LHCN-M2 (cell line): ENCODE measurements at regions not wholly inside any gene's neighbourhood (a gene's known extent, or its start where the extent isn't known, plus 50 kb on each side); places are given as distances from the start of the nearest gene placed in this dataset.

ENCODE experiments used
- DNase-seq: peaks from one replicate; pipeline ENCODE4 v3.0.0-alpha.2; 2012; ENCODE audit warnings: low read depth

DNA sequence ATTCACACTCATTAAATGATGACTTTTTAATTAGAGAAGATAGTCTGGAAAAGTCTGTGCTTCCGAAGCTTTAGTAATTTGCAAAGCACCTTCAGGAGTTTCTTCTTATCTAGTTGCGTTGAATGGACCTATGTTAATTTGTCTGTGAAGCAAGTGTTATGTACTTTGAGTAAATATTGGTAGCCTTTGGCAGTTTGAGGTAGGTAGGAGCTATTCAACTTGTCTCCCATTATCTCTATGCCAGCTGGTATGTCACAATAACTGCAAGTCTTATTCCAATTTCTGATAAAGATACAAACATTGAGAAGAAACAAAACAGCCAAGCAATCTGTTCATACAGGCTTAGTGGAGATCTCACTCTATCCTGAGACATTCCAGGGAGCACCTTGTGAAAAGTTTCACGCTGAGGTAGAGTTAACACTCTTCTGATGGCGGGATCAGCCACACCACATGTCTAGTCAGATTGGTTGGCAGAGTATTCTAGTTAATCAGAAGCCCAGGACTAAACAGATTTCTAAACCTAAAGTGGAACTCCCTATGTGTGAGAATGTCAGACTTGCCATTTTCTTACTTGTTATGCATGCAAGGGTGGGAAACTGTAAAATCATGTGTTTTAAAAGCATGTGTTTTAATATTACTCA is 219.8 kb upstream of the MANEA start:
- DNase-seq = no peak

DNA sequence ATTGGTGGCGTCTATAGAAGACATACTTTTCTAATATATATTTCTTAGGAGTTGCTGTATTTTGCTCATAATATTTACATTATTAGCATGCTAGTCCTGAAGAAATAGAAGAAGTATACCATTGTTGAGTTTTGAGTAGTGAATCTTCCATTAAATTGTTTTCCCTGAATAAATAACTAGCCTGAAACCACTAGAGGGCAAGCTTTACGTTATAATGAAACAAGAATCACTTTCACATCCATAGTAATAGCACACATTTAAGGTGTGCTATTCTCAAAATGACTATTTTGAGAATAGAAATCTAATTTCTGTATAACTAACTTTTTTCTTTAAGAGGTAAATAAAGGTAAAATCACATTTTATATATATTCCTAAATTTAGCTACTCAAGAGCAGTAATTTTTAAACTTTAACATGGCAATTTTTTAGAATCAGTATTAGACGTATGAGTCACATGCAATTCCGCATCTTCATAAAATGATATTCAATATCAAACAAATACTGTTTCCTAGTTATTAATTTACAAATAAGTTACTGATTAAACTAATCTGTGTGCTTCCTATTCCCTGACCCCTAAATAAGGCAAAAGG is 213.2 kb upstream of the MANEA start:
- DNase-seq = peak; percentile 1

DNA sequence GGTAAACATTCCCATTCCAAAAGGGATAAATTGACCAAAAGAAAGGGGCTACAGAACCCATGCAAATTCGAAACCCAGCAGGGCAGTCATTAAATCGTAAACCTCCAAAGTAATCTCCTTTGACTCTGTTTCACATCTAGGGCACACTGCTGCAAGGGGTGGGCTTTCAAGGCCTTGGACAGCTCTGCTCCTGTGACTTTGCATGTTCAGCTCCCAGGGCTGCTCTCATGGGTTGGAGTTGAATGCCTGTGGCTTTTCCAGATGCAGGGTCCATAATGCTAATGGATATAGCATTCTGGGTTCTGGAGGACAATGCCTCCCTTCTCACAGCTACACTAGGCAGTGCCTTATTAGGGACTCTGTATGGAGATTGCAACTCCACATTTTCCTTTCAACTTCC is 211.9 kb upstream of the MANEA start:
- DNase-seq = no peak

DNA sequence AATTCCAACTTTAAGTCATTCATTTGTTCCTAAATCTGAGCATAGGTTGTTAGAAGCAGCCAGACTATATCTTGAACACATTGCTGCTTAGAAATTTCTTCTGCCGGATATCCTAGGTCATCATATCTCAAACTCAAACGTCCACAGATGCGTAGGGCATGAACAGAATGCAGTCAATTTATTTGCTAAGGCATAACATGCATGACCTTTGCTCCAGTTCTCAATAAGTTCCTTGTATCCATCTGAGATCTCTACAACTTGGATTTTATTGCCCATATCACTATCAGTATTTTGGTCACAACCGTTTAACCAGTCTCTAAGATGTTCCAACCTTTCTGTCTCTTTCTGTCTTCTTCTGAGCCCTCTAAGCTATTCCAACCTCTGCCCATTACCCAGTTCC is 210.9 kb upstream of the MANEA start:
- DNase-seq = no peak

DNA sequence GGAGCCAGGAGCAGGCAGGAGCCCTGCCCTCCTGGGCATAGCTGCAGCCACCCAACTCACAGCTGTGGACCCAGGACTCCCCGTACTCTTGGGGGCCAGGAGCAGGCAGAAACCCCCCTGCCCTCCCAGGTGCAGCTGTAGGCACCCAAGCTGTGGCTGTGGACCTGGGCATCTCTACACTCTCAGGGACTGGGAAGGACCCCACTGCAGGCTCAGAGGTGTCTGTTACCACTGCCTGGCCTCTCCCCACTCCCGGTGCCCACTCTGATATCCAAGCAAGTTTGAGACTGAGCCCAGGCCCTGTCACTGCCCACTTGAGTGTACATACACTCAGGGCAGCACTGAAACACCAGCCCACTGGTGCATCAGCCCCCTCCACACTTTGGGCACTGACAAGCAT is 193.5 kb upstream of the MANEA start:
- no peak for DNase-seq

DNA sequence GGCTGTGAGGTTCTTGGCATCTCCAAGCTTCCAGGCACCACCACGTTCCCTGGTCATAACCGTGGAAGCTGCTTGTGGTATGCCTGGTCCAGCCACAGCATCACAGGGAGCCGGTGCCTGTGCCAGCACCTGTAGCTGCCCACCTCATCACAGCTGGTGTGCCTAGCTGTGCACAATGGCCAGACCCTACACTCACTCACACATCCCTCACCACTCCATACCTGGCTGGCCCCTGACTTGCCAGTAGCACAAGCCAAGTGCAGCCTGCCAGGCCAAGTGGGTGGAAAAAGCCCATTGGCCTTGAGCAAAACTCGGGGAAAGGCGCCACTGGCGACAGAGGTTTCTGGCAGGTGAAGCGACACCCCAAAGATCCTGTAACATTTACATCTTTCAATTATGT is 192.3 kb upstream of the MANEA start:
- DNase-seq = no peak

DNA sequence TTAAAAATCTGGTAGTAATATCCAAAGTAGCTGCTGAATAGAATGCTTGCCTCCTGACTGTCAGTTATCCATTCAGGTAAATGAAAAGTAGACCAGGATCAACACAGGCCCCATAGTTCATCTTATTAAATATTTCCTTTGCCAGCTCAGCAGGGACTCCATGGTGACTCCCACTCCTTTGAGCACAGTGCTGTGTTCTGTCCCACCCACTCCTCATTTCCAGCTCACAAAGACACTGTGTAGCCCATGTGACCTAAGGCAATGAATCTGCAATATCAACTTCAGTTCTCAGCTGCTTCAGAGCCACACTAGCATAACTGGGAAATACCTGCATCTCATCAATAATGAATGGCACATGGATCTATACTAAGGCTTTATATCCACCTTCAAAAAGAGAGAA is 189.5 kb upstream of the MANEA start:
- no peak for DNase-seq

DNA sequence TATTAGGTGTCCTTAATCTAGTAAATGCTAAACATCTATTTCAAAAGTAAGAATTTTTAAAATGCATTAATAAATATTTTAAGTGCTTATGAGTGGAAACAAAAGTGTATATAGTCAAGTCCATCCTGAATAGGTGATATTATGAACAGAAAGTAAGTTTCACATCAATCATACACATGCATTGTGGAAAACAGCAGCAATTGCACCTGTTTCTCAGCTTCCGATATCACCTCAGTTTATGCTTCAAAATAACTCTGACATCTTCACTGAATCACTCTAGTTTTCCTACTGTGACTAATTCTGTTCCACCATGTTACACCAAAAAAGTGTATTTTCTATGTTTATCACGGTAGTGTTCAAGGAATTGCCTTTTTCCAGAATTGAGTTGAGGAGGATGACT is 172.6 kb upstream of the MANEA start:
- DNase-seq = no peak

DNA sequence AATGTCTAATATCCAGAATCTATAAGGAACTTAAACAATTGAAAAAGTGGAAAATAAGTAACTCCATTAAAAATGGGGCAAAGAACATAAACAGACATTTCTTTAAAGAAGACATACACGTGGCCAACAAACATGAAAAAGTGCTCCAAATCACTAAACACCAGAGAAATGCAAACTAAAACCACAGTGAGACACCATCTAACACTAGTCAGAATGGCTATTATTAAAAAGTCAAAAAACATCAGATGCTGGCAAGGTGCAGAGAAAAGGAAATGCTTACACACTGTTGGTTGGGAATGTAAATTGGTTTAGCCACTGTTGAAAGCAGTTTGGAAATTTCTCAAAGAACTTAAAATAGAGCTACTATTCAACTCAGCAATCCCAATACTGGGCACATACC is 169.2 kb upstream of the MANEA start:
- DNase-seq = no peak

DNA sequence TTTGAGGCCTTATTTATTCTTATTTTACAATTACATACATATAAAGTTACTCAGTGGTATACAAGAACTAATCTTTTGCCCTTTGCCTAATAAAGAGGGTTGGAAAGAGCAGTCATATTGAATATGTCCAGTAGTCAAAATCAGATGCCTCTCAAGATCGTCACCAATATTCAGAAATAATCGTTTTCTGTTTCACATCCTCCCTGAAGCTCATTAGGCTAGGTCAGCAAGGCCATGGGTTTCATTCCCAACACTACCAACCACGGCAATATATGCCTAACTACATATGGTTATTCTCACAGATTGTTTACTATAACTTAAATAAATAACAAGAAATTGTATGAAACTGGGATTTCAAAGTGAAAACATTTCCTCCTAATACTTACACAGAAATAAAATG is 167.2 kb upstream of the MANEA start:
- DNase-seq = no peak

DNA sequence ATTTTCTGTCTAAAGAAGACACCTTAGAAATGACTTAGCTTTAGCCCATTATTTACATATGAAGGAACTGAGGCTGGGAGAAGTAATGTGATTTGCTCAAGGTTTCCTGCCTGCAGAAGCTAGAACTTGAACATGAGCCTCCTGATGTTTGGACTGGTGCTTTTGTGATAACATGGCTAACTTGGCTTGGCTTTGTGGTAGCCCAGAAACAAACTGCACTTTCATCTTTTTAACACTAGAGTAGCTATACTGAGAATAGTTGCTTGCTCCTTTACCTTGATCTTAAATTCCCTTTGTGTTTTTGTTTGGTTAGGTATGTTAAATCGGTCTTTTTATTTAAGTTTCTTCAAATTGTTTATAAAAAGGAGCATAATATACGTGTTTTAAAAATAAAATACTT is 163.5 kb upstream of the MANEA start:
- DNase-seq = no peak

DNA sequence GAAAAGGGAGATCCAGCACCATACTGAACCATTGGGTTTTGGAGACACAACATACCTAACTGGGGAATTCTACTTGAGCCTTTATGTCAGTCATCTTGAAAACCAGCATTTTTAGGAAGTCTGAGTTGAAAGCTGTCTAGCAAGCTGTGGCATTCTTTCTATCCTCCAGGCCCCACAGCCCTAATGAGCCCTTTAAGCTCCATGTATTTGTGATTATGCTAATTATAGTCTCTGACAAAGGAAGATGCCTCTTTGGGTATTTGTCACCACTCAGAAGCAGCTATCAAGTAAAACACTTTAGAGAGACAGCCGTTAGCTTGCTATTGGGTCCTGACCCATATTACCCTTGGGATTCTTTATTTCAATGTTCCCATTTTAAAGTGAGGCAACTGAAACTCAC is 159.5 kb upstream of the MANEA start:
- DNase-seq = no peak

DNA sequence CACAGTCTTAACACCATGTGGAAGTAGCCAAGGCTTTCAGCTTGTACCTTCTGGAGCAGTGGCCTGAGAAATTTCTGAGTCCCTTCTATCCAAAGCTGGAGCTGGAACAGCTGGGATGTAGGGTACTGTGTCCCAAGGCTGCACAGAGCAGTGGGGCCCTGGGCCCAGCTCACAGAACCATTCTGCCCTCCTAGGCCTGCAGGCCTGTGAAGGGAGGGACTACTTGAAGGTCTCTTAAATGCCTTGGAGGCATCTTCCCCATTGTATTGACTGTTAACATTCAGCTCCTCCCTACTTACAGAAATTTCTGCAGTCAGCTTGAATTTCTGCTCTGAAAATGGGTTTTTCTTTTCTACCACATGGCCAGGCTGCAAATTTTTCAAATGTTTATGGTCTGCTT is 156.5 kb upstream of the MANEA start:
- no peak for DNase-seq

DNA sequence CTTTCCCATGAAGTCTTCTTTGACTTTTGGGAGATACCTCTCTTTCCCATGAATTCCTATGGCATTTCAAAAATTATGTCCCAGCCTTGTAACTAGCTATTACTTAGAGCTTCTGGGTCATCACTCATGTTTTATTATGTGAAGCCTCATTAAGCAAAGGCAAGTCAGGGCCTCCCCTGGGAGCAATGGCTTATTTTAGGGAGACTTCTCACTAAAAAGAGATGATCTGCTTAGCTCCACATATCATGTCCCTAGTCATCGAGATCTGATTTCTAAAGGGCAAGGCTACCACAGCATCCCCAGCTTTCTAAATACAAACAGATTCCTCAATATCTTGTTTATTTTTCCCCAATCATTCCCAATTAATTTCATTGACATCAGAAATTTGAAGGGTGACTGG is 154.0 kb upstream of the MANEA start:
- DNase-seq = no peak

DNA sequence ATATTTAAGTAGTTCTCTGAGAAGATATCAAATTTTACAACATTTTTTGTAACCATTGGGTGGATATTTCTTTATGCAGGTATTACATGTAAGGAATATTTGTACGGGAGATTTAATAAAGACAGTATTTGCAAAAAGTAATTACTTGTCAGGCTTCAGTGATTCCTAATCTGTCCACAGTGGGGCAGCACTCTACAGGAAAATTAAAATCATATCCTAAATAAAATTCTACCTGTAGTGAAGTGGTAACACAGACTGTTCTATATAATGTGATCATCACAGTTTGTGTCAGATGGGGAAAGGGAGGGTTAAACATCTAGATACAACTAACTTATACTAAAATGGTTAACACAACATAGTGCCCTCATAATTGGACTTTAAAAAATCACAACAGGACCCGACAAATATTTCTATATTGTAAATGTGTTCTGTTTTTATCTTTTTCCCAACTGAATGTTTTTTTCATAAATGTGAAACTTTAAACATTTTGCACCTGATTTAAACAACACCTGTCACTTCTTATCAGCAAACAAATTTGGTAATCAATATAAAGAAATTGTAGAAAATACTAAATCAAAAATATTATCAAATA is 145.6 kb upstream of the MANEA start:
- DNase-seq = peak; percentile 2

DNA sequence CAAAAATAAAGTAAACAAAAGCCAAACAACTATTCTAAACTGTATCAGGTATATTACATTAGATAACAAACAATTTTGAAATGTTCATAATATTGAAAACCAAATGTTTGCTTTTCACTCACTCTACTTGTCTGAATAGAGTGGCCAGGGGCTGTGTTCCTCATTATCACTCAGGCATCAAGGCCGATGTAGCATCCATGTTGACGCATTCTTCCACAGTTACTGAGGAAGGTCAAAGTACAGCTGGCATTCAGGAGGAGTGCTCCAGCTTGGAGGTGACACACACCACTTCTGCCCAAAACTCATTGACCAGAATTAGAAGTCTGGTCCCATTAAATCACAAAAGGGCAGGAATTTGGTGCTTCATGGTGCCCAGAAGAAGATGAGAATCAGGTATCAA is 137.6 kb upstream of the MANEA start:
- DNase-seq = no peak

DNA sequence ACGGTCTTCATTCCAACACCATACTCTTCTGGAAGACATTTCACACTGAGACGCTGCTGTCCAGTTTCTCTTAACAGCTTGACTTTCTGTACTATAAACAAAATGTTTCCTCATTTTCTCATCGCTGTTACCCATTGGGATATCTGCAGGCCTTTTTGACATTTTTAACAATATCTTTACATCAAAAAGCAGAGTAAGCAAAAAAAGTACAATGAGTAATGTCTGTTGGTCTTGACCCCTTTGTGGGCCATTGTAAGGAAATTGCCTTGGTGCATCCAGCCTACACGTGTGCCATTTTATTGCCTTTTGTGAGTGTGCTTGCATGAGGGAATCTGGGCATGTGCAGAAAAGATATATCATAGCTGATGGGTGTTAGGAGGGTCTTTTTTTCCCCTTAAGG is 129.1 kb upstream of the MANEA start:
- no peak for DNase-seq

DNA sequence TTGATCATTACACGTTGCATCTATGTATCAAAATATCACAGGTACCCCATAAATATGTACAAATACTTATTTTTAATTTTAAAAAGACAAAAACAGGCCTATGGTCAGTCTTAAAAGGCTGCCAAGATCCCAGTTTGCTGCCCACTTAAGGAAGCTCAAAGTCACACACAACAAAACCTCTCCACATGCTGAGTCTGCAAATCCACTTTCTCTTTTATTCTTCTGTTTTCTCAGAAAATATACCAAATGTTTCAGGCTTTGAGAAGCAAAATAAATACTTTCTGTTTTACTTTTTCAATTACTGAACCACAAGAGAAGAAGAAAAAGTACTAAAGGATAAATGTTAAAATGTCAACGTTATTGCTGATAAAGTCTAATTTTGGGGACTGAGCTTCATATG is 107.8 kb upstream of the MANEA start:
- no peak for DNase-seq

DNA sequence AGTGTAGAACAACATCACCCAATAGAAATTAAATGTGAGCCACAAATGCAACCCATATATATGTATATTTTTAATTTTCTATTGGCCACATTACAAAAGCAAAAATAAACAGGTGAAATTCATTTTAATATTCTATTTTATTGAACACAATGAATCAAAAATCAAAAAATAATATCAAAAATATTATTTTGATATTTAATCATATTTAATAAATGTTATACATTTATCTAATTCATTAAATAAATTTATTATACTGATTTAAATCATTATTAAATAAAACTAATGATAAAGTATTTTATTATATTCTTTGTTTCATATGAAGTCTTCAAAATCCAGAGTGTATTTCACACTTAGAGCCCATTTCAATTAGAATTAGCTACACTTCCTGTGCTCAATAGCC is 98.4 kb upstream of the MANEA start:
- no peak for DNase-seq

DNA sequence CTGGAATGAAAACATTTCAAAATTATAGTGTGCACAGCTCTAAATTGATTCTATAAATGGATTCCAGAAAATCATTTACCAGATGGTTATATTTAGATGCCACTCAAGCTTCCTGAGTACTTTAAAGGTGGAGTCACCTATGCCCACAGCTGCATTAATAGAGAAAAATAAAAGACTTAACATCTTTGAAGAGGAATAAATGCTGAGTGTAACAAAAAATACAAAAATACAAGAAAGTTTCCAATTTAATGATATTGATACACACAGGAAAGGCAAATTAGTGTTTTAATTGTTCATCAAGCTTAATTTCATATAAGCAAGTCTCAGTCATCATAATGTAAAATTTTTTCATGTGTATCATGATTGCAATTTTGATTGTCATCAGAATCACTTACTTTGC is 89.5 kb upstream of the MANEA start:
- DNase-seq = no peak

DNA sequence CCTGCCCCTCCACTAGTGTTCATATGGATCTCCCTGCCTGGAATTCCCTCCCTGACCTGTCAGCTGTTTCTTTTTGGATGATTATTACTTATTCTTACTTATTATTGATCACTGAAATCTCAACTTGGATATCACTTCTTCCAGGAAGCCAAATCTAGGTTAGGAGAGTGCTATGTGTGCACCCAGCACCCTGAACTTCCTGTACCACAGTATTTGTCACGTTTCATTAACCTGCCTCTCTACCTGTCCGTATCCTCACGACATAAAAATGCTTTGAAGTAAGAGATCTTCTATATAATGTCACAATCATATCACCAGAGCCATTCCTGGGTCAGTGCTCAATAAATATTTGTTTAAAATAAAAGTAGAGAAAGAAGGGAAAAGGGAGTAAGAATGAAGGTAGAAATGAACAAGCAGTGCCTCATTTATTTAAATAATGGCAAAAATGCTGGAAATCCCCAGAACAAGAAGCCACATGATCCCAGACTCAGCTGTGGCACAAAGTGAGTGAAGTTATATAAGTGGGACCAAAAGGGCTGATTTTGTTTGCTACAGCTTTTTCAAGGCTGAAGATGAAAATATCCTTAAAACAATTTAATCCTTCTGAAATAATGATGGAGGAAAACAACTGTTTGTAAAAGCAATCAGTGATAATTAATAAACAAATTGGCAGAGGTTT is 88.0 kb upstream of the MANEA start:
- DNase-seq = no peak

DNA sequence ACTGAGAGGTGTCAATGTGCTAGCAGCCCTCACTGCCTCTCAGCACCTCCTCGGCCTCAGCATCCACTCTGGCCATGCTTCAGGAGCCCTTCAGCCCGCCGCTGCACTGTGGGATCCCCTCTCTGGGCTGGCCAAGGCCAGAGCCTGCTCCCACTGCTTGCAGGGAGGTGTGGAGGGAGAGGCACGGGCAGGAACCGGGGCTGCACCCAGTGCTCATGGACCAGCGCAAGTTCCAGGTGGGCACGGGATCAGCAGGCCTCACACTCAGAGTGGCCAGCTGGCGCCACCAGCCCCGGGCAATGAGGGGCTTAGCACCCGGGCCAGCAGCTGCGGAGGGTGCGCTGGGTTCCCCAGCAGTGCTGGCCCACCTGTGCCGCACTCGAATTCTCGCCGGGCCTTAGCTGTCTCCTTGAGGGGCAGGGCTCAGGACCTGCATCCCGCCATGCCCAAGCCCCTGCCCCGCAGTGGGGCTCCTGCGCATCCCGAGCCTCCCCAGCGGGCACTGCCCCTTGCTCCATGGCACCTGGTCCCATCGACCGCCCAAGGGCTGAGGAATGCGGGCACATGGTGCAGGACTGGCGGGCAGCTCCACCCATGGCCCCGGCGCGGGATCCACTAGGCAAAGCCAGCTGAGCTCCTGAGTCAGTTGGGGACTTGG is 80.4 kb upstream of the MANEA start:
- DNase-seq = no peak
